SHP77 (cell line): ENCODE measurements at regions not wholly inside any gene's neighbourhood (a gene's known extent, or its start where the extent isn't known, plus 50 kb on each side); places are given as distances from the start of the nearest gene placed in this dataset.

Source experiments
- DNase-seq, 2 experiments: peaks; one replicate each; lab custom pipeline; 2025; lab: John Stamatoyannopoulos, UW

GRCh38 chr1:170271430-170272161 lies 125.8 kb downstream of the NTMT2 start:
- DNase-seq = no peak

DNA sequence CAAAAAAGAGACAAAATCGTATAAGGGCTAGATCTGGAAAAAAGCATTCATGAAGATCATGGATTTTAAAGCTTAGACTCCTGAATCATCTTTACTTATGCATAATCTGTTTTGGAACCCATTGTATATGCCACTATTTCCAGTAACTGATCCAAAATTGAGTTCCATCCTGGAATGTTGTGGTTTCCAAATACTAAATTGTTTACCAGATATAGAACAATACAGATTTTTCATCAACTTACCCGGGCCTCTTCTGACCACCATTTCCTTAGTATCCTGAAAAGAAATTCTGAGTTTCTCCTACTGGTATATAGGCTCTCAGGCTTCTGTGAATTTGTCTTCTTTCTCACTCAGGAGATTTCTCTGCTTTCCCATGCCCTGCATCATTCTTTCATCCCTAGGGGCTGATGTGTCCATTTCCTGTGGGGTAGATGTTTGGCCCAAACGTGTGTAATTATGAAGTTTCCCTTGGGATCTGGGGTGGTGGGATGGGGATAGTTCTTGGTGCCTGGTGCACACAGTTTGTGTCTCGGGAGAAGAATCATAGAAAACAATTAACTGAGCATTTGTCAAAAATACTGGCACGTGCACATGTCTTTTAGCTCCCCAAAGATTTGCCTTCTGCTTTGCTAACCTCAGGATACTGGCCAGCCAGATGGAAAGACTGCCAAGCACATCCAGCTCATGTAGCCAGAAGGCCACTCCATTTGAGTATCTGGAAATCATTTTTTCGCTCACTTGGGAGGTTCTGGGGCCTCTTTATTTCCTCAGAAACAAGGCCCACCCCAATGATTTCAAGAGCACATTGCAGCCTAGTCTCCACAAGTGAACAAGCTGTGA lies 127.8 kb downstream of the NTMT2 start:
- no peak for DNase-seq

GRCh38 chr1:170274131-170274501 lies 128.4 kb downstream of the NTMT2 start:
- no peak for DNase-seq

DNA sequence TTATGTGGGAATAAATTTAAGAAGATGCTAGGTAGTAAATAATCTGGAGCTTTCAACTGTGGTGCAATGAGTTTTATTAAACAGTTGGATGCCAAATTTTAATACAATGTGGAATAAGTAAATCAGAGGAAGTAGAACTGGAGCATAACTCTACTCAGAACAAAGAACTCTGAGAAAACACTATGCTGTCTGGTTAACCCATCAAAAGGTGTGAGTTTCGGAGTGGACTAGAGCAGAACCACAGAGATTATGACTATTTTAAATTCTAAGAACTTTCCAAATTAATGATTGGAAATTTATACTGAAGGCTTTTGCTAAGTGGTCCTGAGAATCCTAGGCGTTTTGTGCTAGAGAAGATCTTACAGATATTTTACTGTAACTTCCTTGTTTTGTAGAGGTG lies 132.2 kb downstream of the NTMT2 start:
- no peak for DNase-seq

GRCh38 chr1:170284016-170284415 lies 138.3 kb downstream of the NTMT2 start:
- DNase-seq = no peak

DNA sequence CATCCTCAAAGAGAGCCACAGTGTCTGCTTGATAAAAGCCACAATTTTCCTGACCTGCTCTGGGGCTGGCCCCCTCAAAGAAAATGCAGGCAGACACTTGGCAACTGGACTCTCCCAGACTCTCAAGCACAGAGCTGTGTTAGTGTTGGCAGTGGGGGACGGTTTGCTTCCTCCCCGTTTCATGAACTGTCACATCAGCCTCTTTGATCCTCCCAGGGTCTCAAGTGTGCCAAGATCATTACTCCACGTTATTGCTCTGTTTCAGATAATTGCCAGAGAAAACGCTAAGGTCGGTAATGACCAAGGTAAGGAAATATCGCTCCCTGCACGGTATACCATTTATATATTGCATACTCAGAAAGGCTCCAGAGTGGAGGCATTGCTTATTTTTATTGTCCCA lies 138.8 kb downstream of the NTMT2 start:
- no peak for DNase-seq

DNA sequence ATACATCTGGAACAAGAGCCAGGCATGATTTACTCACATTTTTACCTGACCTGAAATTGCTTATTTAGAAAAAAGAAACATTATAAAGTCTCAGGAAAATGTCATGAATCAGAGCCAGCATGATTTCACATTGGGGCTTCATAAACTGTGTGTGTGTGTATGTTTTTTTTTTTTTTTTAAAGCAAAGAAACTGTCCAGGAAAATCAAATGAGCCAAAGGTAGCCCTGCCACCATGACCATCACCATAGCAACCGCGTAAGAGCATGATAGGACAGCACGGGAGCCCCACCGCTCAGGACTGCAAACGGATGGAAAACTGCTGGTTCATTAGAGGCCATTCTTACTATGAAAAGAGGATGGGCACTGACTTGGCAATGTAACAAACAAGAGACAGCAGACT lies 139.2 kb downstream of the NTMT2 start:
- peak in 1 of 2 experiments; percentile 20 for DNase-seq

DNA sequence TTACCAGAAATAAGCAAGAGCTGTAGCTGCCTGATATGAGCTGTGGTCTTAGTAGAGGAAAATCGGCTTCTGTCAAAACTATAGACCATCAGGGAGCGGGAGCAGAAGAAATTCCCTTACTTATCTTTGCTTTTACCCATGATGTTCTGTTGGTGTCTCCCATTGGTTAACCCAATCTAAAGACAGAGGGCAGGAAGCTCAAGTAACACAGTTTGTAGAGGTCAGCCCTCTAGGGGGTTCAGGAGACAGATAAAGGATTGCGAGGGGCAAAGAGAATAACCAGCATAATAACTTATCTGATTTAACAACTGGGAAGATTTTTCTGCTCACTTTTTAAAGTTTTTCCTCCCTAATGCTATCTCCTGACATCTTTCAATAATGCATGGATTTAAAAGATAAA lies 142.4 kb downstream of the NTMT2 start:
- no peak for DNase-seq

DNA sequence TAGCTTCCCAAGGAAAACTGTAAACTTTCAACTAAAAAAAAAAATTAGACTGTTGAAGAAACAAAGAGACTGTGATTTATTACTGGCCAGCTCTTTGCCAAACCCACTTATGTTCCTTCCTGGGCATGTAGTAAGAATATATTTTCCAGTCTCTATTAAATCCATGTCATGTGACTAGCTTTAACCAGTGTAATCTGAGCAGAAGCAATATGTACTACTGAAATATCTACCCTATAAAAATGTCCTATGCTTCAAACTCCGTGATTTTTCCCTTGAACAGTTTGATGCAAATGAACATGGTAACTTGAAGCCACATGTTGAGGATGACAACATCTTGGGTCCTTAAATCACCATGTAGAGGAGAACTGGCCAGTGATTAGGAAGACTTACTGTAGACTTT lies 144.5 kb downstream of the NTMT2 start:
- no peak for DNase-seq

DNA sequence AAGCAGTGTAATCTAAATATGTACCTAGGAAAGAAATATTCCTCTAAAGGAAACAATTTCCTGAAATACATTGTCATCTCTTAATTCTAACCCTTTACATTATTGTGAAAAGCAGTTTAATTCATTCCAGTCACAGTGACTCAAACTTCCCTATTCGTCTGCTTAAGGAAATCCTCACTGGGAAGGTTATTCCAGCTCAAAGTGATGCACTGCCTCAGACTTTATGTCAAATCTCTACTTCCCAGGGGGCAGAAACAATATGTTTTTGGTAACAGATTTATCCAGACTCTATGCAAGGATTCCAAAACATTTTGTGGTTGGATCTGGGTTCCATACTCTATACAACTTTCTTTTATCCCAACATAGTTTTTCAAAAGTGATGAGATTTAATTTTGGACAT lies 145.2 kb downstream of the NTMT2 start:
- no peak for DNase-seq

GRCh38 chr1:170291516-170291915 lies 145.8 kb downstream of the NTMT2 start:
- DNase-seq = no peak

GRCh38 chr1:170296211-170296610 lies 150.5 kb downstream of the NTMT2 start:
- DNase-seq = no peak

DNA sequence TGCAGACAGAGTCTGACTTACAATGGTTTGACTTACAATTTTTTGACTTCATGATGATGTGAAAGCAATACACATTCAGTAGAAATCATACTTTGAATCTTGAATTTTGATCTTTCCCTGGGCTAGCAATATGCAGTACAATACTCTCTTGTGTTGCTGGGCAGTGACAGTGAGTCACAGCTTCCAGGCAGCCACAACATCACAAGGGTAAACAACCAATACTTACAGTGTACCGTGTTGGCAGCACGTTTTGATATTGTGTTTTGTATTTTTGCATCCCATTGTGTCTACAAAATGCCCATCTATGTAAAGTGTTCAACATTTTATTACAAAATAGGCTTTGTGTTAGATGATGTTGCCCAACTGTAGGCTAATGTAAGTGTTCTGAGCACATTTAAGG lies 150.9 kb downstream of the NTMT2 start:
- no peak for DNase-seq

DNA sequence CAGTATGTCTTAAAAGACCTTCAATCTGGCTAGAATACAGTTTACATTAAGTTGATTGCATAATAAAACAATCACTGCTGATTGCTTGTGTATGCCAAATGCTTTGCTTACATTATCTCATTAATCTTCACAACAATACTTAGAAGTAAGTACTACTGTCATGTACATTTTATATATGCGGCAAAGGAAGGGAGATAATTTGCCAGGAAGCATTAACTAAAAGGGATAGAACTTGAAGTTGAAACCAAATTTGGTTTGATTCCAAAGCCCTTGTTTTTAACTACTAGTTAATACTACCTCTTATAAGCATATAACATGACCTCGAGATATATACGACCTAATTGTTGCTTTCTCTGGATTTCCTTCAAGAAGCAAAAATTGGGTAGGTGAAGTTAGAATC lies 155.8 kb downstream of the NTMT2 start:
- DNase-seq = no peak

DNA sequence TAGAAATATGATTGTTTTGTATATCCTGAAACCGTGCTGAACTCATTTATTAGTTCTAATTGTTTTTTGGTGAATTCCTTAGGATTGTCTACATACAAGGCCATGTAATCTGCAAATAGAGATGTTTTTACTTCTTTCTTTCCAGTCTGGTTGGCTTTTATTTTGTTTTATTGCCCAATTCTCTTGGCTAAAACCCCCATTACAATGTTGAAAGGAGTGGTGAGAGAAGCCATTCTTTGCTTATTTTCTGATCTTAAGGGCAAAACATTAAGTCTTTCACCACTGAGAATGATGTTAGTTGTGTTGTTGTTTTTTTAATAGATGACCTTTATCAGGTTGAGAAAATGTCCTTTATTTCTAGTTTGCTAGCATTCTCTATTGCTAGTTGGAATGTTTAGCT lies 157.3 kb downstream of the NTMT2 start:
- no peak for DNase-seq

GRCh38 chr1:170305777-170306512 lies 160.2 kb downstream of the NTMT2 start:
- DNase-seq = no peak

DNA sequence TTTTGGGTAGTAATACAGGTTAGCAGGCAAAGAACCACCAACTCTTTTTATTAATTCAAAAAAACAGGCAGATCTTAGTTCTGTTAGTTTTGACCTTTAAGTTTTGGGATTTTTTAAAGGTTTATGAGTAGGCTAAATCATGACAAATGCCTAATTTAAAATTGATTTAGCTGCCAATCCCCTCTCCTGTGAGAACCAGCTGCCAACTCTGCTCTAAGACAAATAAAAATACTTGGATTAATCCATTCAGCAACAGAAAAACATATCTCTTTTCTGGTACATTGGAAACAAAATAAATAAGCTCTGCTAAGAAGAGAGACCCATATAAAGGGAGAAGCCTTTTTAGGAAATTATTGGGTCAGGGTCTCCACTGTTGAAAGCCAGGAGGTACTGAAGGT lies 160.8 kb downstream of the NTMT2 start:
- no peak for DNase-seq

GRCh38 chr1:170306948-170307347 lies 161.2 kb downstream of the NTMT2 start:
- no peak for DNase-seq

DNA sequence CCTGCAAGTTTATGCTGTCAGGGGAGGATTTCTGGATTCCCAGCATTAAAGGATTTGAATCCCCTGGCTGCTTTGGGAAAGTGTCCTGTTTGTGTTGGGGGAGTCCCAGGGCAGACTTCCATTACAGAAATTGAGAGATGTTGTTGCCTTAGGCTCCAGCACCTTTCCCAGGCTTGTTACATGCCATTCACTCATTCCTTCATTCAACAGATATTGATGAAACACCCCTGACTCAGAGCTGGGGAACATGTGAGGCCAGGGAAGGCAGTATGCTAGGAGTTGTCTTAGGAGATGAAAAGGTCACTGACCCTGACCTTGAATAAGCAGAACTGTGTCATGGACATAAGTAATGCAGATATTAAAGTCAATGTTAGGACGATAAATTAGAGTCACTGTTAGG lies 161.7 kb downstream of the NTMT2 start:
- DNase-seq = no peak

DNA sequence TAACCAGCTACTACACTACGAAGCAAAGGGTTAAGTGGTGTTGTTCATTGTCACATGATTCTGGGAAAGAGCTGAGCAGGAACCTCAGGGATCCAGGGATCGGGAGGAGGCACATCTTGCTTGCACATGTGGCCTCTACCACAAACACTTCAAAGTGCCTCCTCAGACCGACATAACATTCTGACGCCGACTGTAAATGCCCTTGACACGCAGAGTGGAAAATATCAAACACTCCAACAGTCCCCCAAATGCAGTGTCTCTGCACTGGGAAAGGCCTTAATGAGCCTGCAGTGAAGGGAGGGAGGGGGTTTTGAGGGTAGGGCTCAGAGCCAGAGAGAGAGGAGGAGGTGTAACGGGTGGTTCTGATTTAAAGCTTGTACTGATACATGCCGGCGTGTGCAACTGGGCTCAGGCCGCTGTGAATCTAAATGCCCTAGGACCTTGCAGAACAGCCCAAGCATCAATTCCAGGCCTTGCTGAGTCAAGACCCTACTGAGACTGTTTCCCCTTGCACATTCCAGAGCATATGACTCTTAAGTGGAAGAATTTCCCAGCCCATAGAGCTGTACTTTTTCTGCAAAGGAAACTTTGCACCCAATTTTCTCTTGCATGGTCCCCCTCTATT lies 163.7 kb downstream of the NTMT2 start:
- no peak for DNase-seq

DNA sequence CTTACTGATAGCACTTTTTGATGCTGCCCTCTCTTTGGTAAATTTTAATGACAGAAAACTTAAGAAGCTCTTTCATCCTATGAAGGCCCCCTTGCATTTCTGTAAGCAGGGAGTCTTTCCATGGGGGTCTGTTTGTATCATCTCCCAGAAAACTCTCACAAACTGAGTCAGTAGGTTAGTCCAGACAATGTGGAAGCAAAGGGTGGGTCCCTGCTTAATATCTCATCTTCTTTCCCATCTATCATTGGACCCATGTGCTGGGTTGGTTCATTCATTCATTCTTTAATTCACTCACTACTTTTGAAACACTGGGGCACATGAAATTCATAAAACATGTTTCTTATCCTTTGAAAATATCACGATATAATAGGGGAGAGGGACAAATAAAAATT lies 164.3 kb downstream of the NTMT2 start:
- DNase-seq = no peak

DNA sequence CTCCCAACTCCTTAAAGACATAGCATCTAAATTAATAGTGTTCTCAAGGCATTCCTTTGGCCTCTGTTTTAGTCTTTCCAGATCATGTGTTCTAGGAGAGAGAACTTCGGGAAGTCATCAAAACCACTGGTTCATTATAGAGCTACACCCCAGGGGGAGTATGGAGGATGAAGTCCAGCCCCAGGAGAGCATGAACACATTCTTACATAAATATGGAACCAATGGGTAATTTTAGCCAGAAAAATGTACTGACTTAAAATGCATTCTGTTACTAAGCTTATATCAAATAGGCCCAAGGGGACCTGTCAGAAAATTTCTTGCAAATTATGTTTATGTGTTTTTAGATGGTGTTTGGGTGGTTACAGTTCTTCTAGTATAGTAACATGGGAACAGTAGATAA lies 165.2 kb downstream of the NTMT2 start:
- no peak for DNase-seq

DNA sequence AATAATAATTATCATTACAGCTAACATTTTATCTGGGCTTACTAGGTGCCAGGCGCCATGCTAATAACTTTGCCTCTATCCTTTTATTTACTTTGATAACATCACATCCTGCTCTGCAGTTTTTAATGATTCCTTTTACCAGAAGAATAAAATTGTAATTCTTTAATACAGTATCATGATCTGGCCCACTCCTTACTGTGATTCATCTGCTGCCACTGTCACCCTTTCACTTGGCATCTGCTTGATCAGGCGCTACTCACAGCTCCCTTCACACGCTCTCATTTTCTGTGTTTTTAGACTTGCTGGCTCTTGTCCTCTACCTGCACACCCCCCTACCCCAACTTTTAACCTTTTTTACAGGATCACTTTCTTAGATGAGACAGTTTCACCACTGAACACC lies 167.5 kb downstream of the NTMT2 start:
- DNase-seq = no peak
